Smooth muscle cell (in vitro differentiated cells): ENCODE measurements at regions not wholly inside any gene's neighbourhood (a gene's known extent, or its start where the extent isn't known, plus 50 kb on each side); places are given as distances from the start of the nearest gene placed in this dataset.

ENCODE experiments used
- DNase-seq: peaks from one replicate; lab custom pipeline; 2025; ENCODE audit not compliant: unreplicated experiment; lab: John Stamatoyannopoulos, UW
- H2AFZ ChIP-seq: fragments of 200-600 bp; sonication (generic); 2 replicates; pipeline ENCODE4 v1.6.0; 2016; ENCODE audit warnings: antibody characterized with exemption, low read depth, mild to moderate bottlenecking
- H3F3A ChIP-seq: fragments of 200-600 bp; sonication (generic); 2 replicates; pipeline ENCODE4 v1.6.0; 2017; ENCODE audit warnings: antibody characterized with exemption, low read depth
- H3K27ac ChIP-seq: fragments of 200-600 bp; sonication (generic); 2 replicates; pipeline ENCODE4 v1.5.1; 2016; ENCODE audit warnings: low read depth, mild to moderate bottlenecking
- H3K27me3 ChIP-seq: fragments of 200-600 bp; sonication (generic); 2 replicates; pipeline ENCODE4 v1.6.1; 2016; ENCODE audit warnings: low read depth, mild to moderate bottlenecking
- H3K36me3 ChIP-seq: fragments of 200-600 bp; sonication (generic); 2 replicates; pipeline ENCODE4 v1.5.1; 2016; ENCODE audit warnings: low read depth
- H3K4me1 ChIP-seq: fragments of 200-600 bp; sonication (generic); 2 replicates; pipeline ENCODE4 v1.5.1; 2016; ENCODE audit warnings: low read depth
- H3K4me2 ChIP-seq: fragments of 200-600 bp; sonication (generic); 2 replicates; pipeline ENCODE4 v1.6.0; 2016; ENCODE audit warnings: mild to moderate bottlenecking
- H3K4me3 ChIP-seq: fragments of 200-600 bp; sonication (generic); 2 replicates; pipeline ENCODE4 v1.5.1; 2016; ENCODE audit warnings: mild to moderate bottlenecking
- H3K79me2 ChIP-seq: fragments of 200-600 bp; sonication (generic); 2 replicates; pipeline ENCODE4 v1.6.0; 2016; ENCODE audit warnings: low read depth, mild to moderate bottlenecking
- H3K9ac ChIP-seq: fragments of 200-600 bp; sonication (generic); 2 replicates; pipeline ENCODE4 v1.6.0; 2016; ENCODE audit warnings: low read depth
- H3K9me3 ChIP-seq: fragments of 200-600 bp; sonication (generic); replicated peaks from 2 replicates; pipeline ENCODE4 v1.5.1; 2016; ENCODE audit warnings: low read depth
- H4K20me1 ChIP-seq: fragments of 200-600 bp; sonication (generic); 2 replicates; pipeline ENCODE4 v1.6.0; 2016; ENCODE audit warnings: low read depth
- CTCF ChIP-seq: fragments of 200-600 bp; sonication (generic); IDR thresholded peaks from 2 replicates; pipeline ENCODE4 v1.5.1; 2017; ENCODE audit warnings: borderline replicate concordance, mild to moderate bottlenecking, antibody characterized with exemption; ENCODE audit not compliant: insufficient read depth, poor library complexity, severe bottlenecking
- WGBS: methylation state at CpG from one replicate; pipeline ENCODE4 v1.1.7; 2016; ENCODE audit warnings: low lambda C conversion rate; 5-methylcytosine and 5-hydroxymethylcytosine counted together

GRCh38 chr3:157752554-157752953 is 249.3 kb upstream of the VEPH1 start:
- no peak overlapping the region for H3K4me3 ChIP-seq
- H4K20me1 ChIP-seq, result no peaks in the 10 kb centered on the region
- H3K4me2 ChIP-seq, result no peak overlapping the region
- DNase-seq, result no peak
- H3F3A ChIP-seq, result no peaks in the 10 kb centered on the region
- 56% methylated on average over 3 of the region's 3 CpGs for WGBS
- H3K27me3 ChIP-seq, result no peaks in the 10 kb centered on the region
- H3K36me3 ChIP-seq, result no peaks in the 10 kb centered on the region
- H3K4me1 ChIP-seq, result peaks cover 12% of the 10 kb centered on the region
- H3K9ac ChIP-seq, result no peak overlapping the region
- no peak overlapping the region for H2AFZ ChIP-seq
- TF ChIP-seq CTCF, result no peak
- no peaks in the 10 kb centered on the region for H3K9me3 ChIP-seq
- H3K79me2 ChIP-seq, result no peaks in the 10 kb centered on the region
- no peak overlapping the region for H3K27ac ChIP-seq

DNA sequence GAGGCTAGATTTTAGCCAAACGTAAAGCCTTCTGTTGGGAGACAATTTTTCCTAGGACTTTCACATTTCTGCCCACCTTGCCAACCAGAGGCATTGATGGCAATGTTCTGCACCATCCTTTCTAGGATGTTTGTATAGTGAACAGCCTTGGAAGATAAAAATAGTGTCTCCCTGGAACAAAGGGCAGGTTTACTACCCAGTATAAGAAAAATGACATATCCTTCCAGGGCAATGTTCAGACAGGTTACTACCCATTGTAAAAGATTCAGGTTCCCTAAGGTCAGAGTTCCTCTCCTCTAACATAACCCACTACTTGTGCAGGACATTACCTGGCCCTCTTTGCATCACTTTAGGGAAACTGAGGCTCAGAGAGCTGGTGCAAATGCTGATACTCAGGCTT is 248.2 kb upstream of the VEPH1 start:
- H3K79me2 ChIP-seq, result no peaks in the 10 kb centered on the region
- H3K27me3 ChIP-seq, result no peaks in the 10 kb centered on the region
- TF ChIP-seq CTCF, result no peak
- H3F3A ChIP-seq, result no peaks in the 10 kb centered on the region
- H2AFZ ChIP-seq, result no peak overlapping the region
- H3K9me3 ChIP-seq, result no peaks in the 10 kb centered on the region
- peaks cover 12% of the 10 kb centered on the region for H3K4me1 ChIP-seq
- H3K36me3 ChIP-seq, result no peaks in the 10 kb centered on the region
- no peak overlapping the region for H3K4me2 ChIP-seq
- H3K9ac ChIP-seq, result no peak overlapping the region
- no peaks in the 10 kb centered on the region for H4K20me1 ChIP-seq
- H3K4me3 ChIP-seq, result no peak overlapping the region
- 64% methylated on average over 1 of the region's 1 CpG for whole genome bisulfite sequencing
- no peak overlapping the region for H3K27ac ChIP-seq
- no peak for DNase-seq

DNA sequence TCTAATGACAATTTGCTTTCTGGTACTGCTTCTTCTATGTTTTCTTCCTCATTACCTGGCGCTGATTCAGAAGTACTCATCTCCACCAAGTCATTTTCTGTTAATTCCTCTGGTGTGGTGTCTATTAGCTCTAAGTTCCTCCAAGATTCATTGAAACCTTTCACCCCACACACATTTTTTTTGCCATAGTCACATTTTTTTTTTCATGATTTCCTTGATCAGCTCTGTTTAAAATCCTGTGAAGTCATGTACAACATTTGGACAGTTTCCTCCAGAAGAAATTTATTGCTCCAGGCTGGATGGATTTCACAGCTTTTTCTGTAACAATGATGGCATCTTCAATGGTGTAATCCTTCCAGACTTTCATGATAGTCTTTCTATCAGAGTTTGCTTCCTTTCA is 243.2 kb upstream of the VEPH1 start:
- Histone ChIP-seq H3K36me3 (no peaks in the 10 kb centered on the region), H2AFZ (no peak overlapping the region), H3K27me3 (no peaks in the 10 kb centered on the region), H3K4me1 (no peaks in the 10 kb centered on the region), H3K9me3 (no peaks in the 10 kb centered on the region), H4K20me1 (no peaks in the 10 kb centered on the region), H3K79me2 (no peaks in the 10 kb centered on the region), H3F3A (no peaks in the 10 kb centered on the region), H3K9ac (no peak overlapping the region), H3K27ac (no peak overlapping the region), H3K4me3 (no peak overlapping the region), H3K4me2 (no peak overlapping the region)
- 91% methylated on average over 1 of the region's 1 CpG for WGBS
- DNase-seq, result no peak
- TF ChIP-seq CTCF, result no peak

GRCh38 chr3:157741607-157742006 is 238.4 kb upstream of the VEPH1 start:
- H4K20me1 ChIP-seq, result no peaks in the 10 kb centered on the region
- TF ChIP-seq CTCF, result no peak
- no peak overlapping the region for H3K4me3 ChIP-seq
- no peaks in the 10 kb centered on the region for H3K79me2 ChIP-seq
- H2AFZ ChIP-seq, result no peak overlapping the region
- no peak overlapping the region for H3K4me2 ChIP-seq
- no peaks in the 10 kb centered on the region for H3K9me3 ChIP-seq
- no peaks in the 10 kb centered on the region for H3K4me1 ChIP-seq
- no peak overlapping the region for H3K27ac ChIP-seq
- H3K27me3 ChIP-seq, result no peaks in the 10 kb centered on the region
- H3F3A ChIP-seq, result no peaks in the 10 kb centered on the region
- no peaks in the 10 kb centered on the region for H3K36me3 ChIP-seq
- no peak for DNase-seq
- H3K9ac ChIP-seq, result no peak overlapping the region
